EL (cell line): ENCODE measurements at regions not wholly inside any gene's neighbourhood (a gene's known extent, or its start where the extent isn't known, plus 50 kb on each side); places are given as distances from the start of the nearest gene placed in this dataset.
"Not testable (repeated sequence)": the region's sequence is repeated elsewhere in the genome, so short reads cannot be mapped to it uniquely, and the experiment has no call there.

Experiments used
- DNase-seq: peaks from one replicate; pipeline ENCODE4 v3.0.0-alpha.2; 2016

- DNase-seq: no peak
Observed at GRCh38 chr6:67825201-67825895, 809.7 kb upstream of the ADGRB3 start.

- no peak for DNase-seq
Observed at GRCh38 chr6:67818322-67818721, 816.8 kb upstream of the ADGRB3 start.

- no peak for DNase-seq
Observed at GRCh38 chr6:67815623-67816022, 819.5 kb upstream of the ADGRB3 start.

GRCh38 chr6:67814262-67814661, 820.8 kb upstream of the ADGRB3 start:
- no peak for DNase-seq

- DNase-seq: no peak
Observed at GRCh38 chr6:67812693-67813092, 822.4 kb upstream of the ADGRB3 start.

- no peak for DNase-seq
Observed at GRCh38 chr6:67812125-67812524, 823.0 kb upstream of the ADGRB3 start.

- DNase-seq: no peak
Observed at GRCh38 chr6:67811239-67812037, 823.6 kb upstream of the ADGRB3 start.

GRCh38 chr6:67804808-67805207, 830.3 kb upstream of the ADGRB3 start:
- DNase-seq: not testable (repeated sequence)

GRCh38 chr6:67802771-67803170, 832.3 kb upstream of the ADGRB3 start:
- no peak for DNase-seq

- no peak for DNase-seq
Observed at GRCh38 chr6:67792996-67793395, 842.1 kb upstream of the ADGRB3 start.

GRCh38 chr6:67790569-67790968, 844.5 kb upstream of the ADGRB3 start:
- no peak for DNase-seq

GRCh38 chr6:67787119-67787518, 848.0 kb upstream of the ADGRB3 start:
- DNase-seq: not testable (repeated sequence)

GRCh38 chr6:67779876-67780275, 855.2 kb upstream of the ADGRB3 start:
- DNase-seq: no peak

GRCh38 chr6:67775333-67775732, 859.7 kb upstream of the ADGRB3 start:
- DNase-seq: no peak

- no peak for DNase-seq
Observed at GRCh38 chr6:67768972-67769371, 866.1 kb upstream of the ADGRB3 start.

- DNase-seq: not testable (repeated sequence)
Observed at GRCh38 chr6:67767046-67767822, 867.8 kb upstream of the ADGRB3 start.

- no peak for DNase-seq
Observed at GRCh38 chr6:67766057-67766456, 869.0 kb upstream of the ADGRB3 start.

GRCh38 chr6:67759001-67759400, 876.1 kb upstream of the ADGRB3 start:
- DNase-seq: no peak

GRCh38 chr6:67757465-67758033, 877.5 kb upstream of the ADGRB3 start:
- no peak for DNase-seq

- no peak for DNase-seq
Observed at GRCh38 chr6:67748521-67748920, 886.6 kb upstream of the ADGRB3 start.

GRCh38 chr6:67736816-67737215, 898.3 kb upstream of the ADGRB3 start:
- no peak for DNase-seq

GRCh38 chr6:67736161-67736560, 898.9 kb upstream of the ADGRB3 start:
- DNase-seq: no peak

- no peak for DNase-seq
Observed at GRCh38 chr6:67735623-67736022, 899.5 kb upstream of the ADGRB3 start.
